Ovary (tissue), 7 donors: ENCODE measurements at regions not wholly inside any gene's neighbourhood (a gene's known extent, or its start where the extent isn't known, plus 50 kb on each side); places are given as distances from the start of the nearest gene placed in this dataset.

Experiments
- DNase-seq, 5 donors: peaks; one replicate each; pipeline ENCODE4 v3.0.0-alpha.2; 2019 to 2020
- H3K27ac ChIP-seq, 2 donors: fragments of 200-600 bp; one replicate each; pipeline versions ENCODE4 v1.5.1 to v1.8.0; 2019 to 2022
- H3K27me3 ChIP-seq: fragments of 200-600 bp; one replicate; pipeline ENCODE4 v1.8.0; 2022
- H3K36me3 ChIP-seq: fragments of 200-600 bp; sonication (generic); one replicate; pipeline ENCODE4 v1.5.1; 2019
- H3K4me1 ChIP-seq: one replicate; pipeline ENCODE4 v1.8.1; 2013; ENCODE audit warnings: mild to moderate bottlenecking, moderate library complexity; ENCODE audit not compliant: insufficient read depth
- H3K4me3 ChIP-seq: fragments of 200-600 bp; sonication (generic); one replicate; pipeline ENCODE4 v1.5.1; 2017
- H3K9me3 ChIP-seq, 2 donors: fragments of 200-600 bp in 1 of 2; sonication (generic) in 1 of 2; one replicate each; pipeline versions ENCODE4 v1.5.1 to v1.8.1; 2013 to 2019; ENCODE audit warnings: mild to moderate bottlenecking in 1 of 2, moderate library complexity in 1 of 2
- EP300 ChIP-seq: sonication (generic); formaldehyde crosslinking; IDR thresholded peaks from one replicate; pipeline ENCODE4 v1.6.1; 2017; ENCODE audit warnings: antibody characterized with exemption
- POLR2A ChIP-seq: fragments of 450-650 bp; IDR thresholded peaks from one replicate; pipeline ENCODE4 v1.6.1; 2017; ENCODE audit warnings: antibody characterized with exemption, mild to moderate bottlenecking, moderate library complexity
- WGBS, 3 donors: extraction: QIAGEN DNeasy Blood & Tissue Kit in 1 of 3; methylation state at CpG; one replicate each; pipeline versions ENCODE4 v1.1.5 to v1.1.7; 2013 to 2017; 5-methylcytosine and 5-hydroxymethylcytosine counted together
- intact Hi-C, 4 donors: fragments of 100-400 bp; cut with DNase I; formaldehyde crosslinking; loops; one replicate each; pipeline versions ENCODE4 v1.11.0 to v1.15.1; 2022 to 2023
- TF ChIP-seq, protein P1 (sequence below), 3 donors: fragments of 450-650 bp in 2 of 3; fragments of 200-600 bp in 1 of 3; IDR thresholded peaks; one replicate each; pipeline versions ENCODE4 v1.5.1 to v1.8.0; 2016 to 2022; ENCODE audit warnings: antibody characterized with exemption in 3 of 3, mild to moderate bottlenecking in 1 of 3
- donor health status: DM: no; HTN: no; CAD: no; lungs with moderate emphysema.
- donor health status: DM: no; HTN: no; CAD: no.
- donor health status: Bipolar disorder and iron deficiency.
- donor health status: DM: no; HTN: no; CAD: no.
- donor health status: DM: yes; HTN: yes; CAD: no.

DNA sequence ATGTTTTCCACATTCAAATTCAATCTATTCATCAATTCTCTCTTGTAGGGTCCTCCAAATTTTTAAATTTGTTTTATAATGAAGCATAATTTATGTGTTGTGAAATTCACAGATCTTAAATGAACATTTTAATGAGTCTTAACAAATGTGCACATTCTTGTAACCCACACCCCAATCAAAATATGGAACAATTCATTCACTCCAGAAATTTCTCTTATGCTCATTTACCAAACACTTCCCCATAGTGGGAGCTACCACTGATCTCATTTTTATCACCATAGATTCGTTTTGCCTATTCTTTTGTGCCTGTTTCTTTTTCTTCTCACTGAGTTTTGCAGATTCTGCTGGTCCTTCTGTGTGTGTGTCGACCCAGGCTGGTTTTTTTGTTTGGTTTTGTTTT is 664.1 kb downstream of the EFNB2 start:
- intact Hi-C loops, result no loop called here
- H3K4me3 ChIP-seq, result no peak overlapping the region
- H3K27me3 ChIP-seq, result no peaks in the 10 kb centered on the region
- no peaks in the 10 kb centered on the region for H3K36me3 ChIP-seq
- no peak for DNase-seq
- no peaks in the 10 kb centered on the region for H3K9me3 ChIP-seq
- TF ChIP-seq, protein P1, sequence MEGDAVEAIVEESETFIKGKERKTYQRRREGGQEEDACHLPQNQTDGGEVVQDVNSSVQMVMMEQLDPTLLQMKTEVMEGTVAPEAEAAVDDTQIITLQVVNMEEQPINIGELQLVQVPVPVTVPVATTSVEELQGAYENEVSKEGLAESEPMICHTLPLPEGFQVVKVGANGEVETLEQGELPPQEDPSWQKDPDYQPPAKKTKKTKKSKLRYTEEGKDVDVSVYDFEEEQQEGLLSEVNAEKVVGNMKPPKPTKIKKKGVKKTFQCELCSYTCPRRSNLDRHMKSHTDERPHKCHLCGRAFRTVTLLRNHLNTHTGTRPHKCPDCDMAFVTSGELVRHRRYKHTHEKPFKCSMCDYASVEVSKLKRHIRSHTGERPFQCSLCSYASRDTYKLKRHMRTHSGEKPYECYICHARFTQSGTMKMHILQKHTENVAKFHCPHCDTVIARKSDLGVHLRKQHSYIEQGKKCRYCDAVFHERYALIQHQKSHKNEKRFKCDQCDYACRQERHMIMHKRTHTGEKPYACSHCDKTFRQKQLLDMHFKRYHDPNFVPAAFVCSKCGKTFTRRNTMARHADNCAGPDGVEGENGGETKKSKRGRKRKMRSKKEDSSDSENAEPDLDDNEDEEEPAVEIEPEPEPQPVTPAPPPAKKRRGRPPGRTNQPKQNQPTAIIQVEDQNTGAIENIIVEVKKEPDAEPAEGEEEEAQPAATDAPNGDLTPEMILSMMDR (IDR thresholded peaks at IDR 0.05), result no peak
- no peak for TF ChIP-seq POLR2A
- no peak for TF ChIP-seq EP300
- no peaks in the 10 kb centered on the region for H3K4me1 ChIP-seq
- H3K27ac ChIP-seq, result no peak overlapping the region
- 62 to 64% (median 63%) methylated on average over 2 of the region's 2 CpGs for WGBS, 3 donors

DNA sequence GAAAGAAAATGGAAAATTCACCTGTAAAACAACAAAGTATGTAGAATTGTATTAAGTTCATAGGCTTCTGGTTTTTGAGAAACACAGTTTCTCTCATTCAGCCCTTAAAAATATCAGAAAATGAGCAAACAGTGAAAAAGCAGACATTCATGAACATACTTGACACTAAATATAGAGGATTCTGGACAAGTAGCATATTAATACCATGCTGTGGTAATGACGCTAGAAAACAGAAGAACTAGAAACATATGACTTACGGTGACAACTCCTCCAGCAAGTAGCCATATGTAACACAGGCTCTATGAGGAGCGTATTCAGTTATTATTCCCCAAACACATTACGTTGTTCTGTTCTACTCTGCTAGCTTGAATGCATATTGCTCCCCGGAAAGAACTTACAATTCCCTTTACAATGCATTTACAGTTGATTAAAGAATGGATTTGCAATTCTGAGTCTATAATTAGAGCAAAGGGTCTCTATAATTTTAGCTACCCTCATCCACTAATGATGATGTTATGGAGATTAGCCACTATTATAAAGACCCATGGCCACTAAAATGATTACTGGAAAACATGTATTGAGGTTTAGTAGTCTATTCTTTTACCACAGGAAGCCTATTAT is 672.1 kb downstream of the EFNB2 start:
- Histone ChIP-seq H3K36me3 (no peaks in the 10 kb centered on the region), H3K9me3 (no peaks in the 10 kb centered on the region), H3K27me3 (no peaks in the 10 kb centered on the region), H3K27ac (no peak overlapping the region), H3K4me1 (no peaks in the 10 kb centered on the region), H3K4me3 (no peak overlapping the region)
- TF ChIP-seq EP300, result no peak
- TF ChIP-seq POLR2A, result no peak
- TF ChIP-seq, protein P1 (IDR thresholded peaks at IDR 0.05), result no peak
- intact Hi-C loops, result no loop called here
- DNase-seq, result no peak
- WGBS, 3 donors, result 91 to 96% (median 91%) methylated on average over 5 of the region's 5 CpGs

- Histone ChIP-seq H3K36me3 (no peaks in the 10 kb centered on the region), H3K27ac (no peak overlapping the region), H3K4me3 (no peak overlapping the region), H3K9me3 (no peaks in the 10 kb centered on the region), H3K4me1 (no peaks in the 10 kb centered on the region), H3K27me3 (no peaks in the 10 kb centered on the region)
- WGBS, 3 donors, result 65 to 71% (median 68%) methylated on average over 11 of the region's 11 CpGs
- no peak for DNase-seq
- no peak for TF ChIP-seq EP300
- TF ChIP-seq, protein P1 (IDR thresholded peaks at IDR 0.05), result no peak
- TF ChIP-seq POLR2A, result no peak
- intact Hi-C loops, result no loop called here
Observed at GRCh38 chr13:105848494-105848893, 687.0 kb downstream of the EFNB2 start.

DNA sequence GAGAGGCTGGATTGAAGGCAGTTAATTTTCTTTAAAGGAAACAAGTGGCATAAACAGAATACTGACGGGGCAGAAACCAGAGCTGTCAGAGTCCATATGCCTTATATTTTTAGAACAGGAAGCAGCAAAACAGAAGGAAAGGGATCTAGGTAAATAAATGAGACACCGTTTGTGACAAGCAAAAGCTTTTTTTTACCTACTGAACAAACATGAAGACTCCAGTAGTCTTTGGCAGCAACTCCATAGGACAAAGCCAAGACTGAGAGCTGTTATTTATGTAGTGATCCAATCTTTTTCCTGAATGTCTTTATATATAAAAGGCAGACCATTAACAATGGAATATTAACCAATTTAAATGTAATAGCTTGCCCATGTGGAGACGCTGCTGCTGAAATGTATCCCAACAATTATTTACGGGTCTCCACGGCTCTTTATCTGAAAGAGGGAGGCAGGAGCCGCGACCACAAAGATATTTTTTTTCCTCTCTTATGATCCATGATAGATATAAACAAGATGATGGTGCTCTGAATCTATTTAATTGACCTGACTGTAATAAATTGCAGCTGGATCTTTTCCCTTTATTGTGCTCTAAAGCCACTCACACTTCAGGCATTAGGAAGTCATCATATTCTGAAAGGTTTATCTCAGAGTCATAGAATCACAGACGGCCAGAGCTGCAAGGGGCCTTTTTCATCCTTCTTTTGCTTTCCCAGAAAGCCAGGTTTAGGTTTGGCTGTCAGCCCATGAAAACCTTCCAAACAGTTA is 687.8 kb downstream of the EFNB2 start:
- Histone ChIP-seq H3K27me3 (no peaks in the 10 kb centered on the region), H3K36me3 (no peaks in the 10 kb centered on the region), H3K4me1 (no peaks in the 10 kb centered on the region), H3K4me3 (no peak overlapping the region), H3K27ac (no peak overlapping the region), H3K9me3 (no peaks in the 10 kb centered on the region)
- TF ChIP-seq, protein P1 (IDR thresholded peaks at IDR 0.05), result no peak
- TF ChIP-seq POLR2A (no peak), EP300 (no peak)
- DNase-seq, result no peak
- intact Hi-C loops, result no loop called here
- WGBS, 3 donors, result 7 to 8% (median 8%) methylated on average over 8 of the region's 8 CpGs
